Astrocyte (in vitro differentiated cells and primary cell): ENCODE measurements at regions not wholly inside any gene's neighbourhood (a gene's known extent, or its start where the extent isn't known, plus 50 kb on each side); places are given as distances from the start of the nearest gene placed in this dataset.

Experiments used
- DNase-seq: peaks from one replicate; pipeline ENCODE4 v3.0.0-alpha.2; 2010; ENCODE audit warnings: low read depth
- FAIRE-seq: peaks from 2 replicates; lab custom pipeline; 2011; peaks lifted over from hg19 to GRCh38; lab: Jason Lieb, UNC
- H2AFZ ChIP-seq: 2 replicates; pipeline ENCODE4 v1.6.0; 2012; ENCODE audit warnings: low read depth, low read length, inconsistent platforms
- H3K27ac ChIP-seq: 2 replicates; pipeline ENCODE4 v1.5.1; 2011; ENCODE audit warnings: low read depth, low read length, inconsistent platforms
- H3K27me3 ChIP-seq: 2 replicates; pipeline ENCODE4 v1.6.0; 2011; ENCODE audit warnings: low read length, inconsistent platforms; ENCODE audit not compliant: insufficient read depth
- H3K36me3 ChIP-seq: 2 replicates; pipeline ENCODE4 v1.5.1; 2011; ENCODE audit warnings: low read length, inconsistent platforms; ENCODE audit not compliant: insufficient read depth
- H3K4me1 ChIP-seq: 2 replicates; pipeline ENCODE4 v1.5.1; 2011; ENCODE audit warnings: low read length, inconsistent platforms; ENCODE audit not compliant: insufficient read depth
- H3K4me2 ChIP-seq: 2 replicates; pipeline ENCODE4 v1.6.0; 2012; ENCODE audit warnings: low read length, inconsistent platforms
- H3K4me3 ChIP-seq: 2 replicates; pipeline ENCODE4 v1.5.1; 2011; ENCODE audit warnings: low read depth, mild to moderate bottlenecking, low read length, inconsistent platforms; ENCODE audit not compliant: insufficient read depth
- H3K79me2 ChIP-seq: 2 replicates; pipeline ENCODE4 v1.6.0; 2012; ENCODE audit warnings: mild to moderate bottlenecking, low read length, inconsistent platforms; ENCODE audit not compliant: insufficient read depth
- H3K9ac ChIP-seq: 2 replicates; pipeline ENCODE4 v1.6.0; 2012; ENCODE audit warnings: mild to moderate bottlenecking, low read length, inconsistent platforms
- H3K9me3 ChIP-seq: 2 replicates; pipeline ENCODE4 v1.5.1; 2012; ENCODE audit warnings: low read depth, mild to moderate bottlenecking, low read length, inconsistent platforms; ENCODE audit not compliant: insufficient read depth
- H4K20me1 ChIP-seq: 2 replicates; pipeline ENCODE4 v1.6.0; 2012; ENCODE audit warnings: low read length, inconsistent platforms; ENCODE audit not compliant: insufficient read depth
- H3K27ac Mint-ChIP-seq: one replicate; pipeline ENCODE4 v1.8.0; 2021; ENCODE audit warnings: mild to moderate bottlenecking, mixed read lengths; ENCODE audit not compliant: unreplicated experiment
- H3K27me3 Mint-ChIP-seq: one replicate; pipeline ENCODE4 v1.8.0; 2021; ENCODE audit warnings: low read depth, mixed read lengths; ENCODE audit not compliant: unreplicated experiment
- H3K36me3 Mint-ChIP-seq: one replicate; pipeline ENCODE4 v1.8.0; 2021; ENCODE audit warnings: low read depth, mixed read lengths; ENCODE audit not compliant: unreplicated experiment
- H3K4me1 Mint-ChIP-seq: one replicate; pipeline ENCODE4 v1.8.0; 2021; ENCODE audit warnings: low read depth, mixed read lengths; ENCODE audit not compliant: unreplicated experiment
- H3K4me3 Mint-ChIP-seq: one replicate; pipeline ENCODE4 v1.8.0; 2021; ENCODE audit warnings: mild to moderate bottlenecking, moderate library complexity, mixed read lengths; ENCODE audit not compliant: unreplicated experiment
- H3K9me3 Mint-ChIP-seq: one replicate; pipeline ENCODE4 v1.8.0; 2021; ENCODE audit warnings: mild to moderate bottlenecking, mixed read lengths; ENCODE audit not compliant: unreplicated experiment
- CTCF ChIP-seq: IDR thresholded peaks from 2 replicates; pipeline ENCODE4 v1.5.1; 2011; ENCODE audit warnings: low read depth, mild to moderate bottlenecking, inconsistent platforms, low read length, moderate library complexity; ENCODE audit not compliant: insufficient read depth
- EZH2 ChIP-seq: IDR thresholded peaks from 2 replicates; pipeline ENCODE4 v1.6.1; 2012; ENCODE audit warnings: mild to moderate bottlenecking, low read length, inconsistent platforms; ENCODE audit not compliant: insufficient read depth

GRCh38 chr4:38559374-38559773, 104.6 kb upstream of the KLF3 start:
- Histone ChIP-seq H3K9me3 (peaks cover 3% of the 10 kb centered on the region), H4K20me1 (no peaks in the 10 kb centered on the region), H3K9ac (no peak overlapping the region), H3K4me1 (no peaks in the 10 kb centered on the region), H3K27me3 (no peaks in the 10 kb centered on the region), H3K36me3 (no peaks in the 10 kb centered on the region), H3K27ac (no peak overlapping the region), H2AFZ (no peak overlapping the region), H3K79me2 (no peaks in the 10 kb centered on the region), H3K4me3 (no peak overlapping the region), H3K4me2 (no peak overlapping the region)
- DNase-seq: no peak
- Mint-ChIP-seq H3K4me1 (no peaks in the 10 kb centered on the region), H3K27me3 (peaks cover 2% of the 10 kb centered on the region), H3K4me3 (no peak overlapping the region), H3K36me3 (no peaks in the 10 kb centered on the region), H3K9me3 (peaks cover 13% of the 10 kb centered on the region), H3K27ac (no peak overlapping the region)
- FAIRE-seq: no peak
- no peak for TF ChIP-seq EZH2

DNA sequence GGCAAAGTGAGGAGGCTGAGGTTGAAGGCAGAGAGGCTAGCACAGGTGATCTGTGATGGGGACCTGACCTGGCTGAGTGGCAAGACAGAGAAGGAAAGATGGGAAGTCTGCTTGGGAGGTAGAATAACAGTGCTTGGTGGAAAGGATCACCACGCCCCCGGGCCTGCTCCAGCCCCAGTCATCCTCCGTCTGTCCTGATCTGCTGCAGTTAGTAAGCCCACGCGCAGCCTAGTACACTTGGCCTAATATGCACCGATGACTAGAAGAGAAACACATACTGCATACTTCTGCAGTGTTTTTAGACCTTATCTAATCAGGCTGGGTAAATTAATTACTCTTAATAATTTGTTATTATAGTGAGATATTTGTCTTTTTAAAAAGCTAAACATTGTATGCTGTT, 103.7 kb upstream of the KLF3 start:
- TF ChIP-seq EZH2: no peak
- no peak for TF ChIP-seq CTCF
- H3K4me3 Mint-ChIP-seq: no peak overlapping the region
- Histone ChIP-seq H3K36me3 (no peaks in the 10 kb centered on the region), H4K20me1 (no peaks in the 10 kb centered on the region), H3K4me2 (no peak overlapping the region), H2AFZ (no peak overlapping the region), H3K9me3 (peaks cover 3% of the 10 kb centered on the region), H3K27me3 (no peaks in the 10 kb centered on the region), H3K79me2 (no peaks in the 10 kb centered on the region), H3K4me3 (no peak overlapping the region), H3K27ac (no peak overlapping the region), H3K4me1 (peaks cover 5% of the 10 kb centered on the region), H3K9ac (no peak overlapping the region)
- no peaks in the 10 kb centered on the region for H3K36me3 Mint-ChIP-seq
- H3K4me1 Mint-ChIP-seq: no peaks in the 10 kb centered on the region
- no peak for DNase-seq
- peaks cover 2% of the 10 kb centered on the region for H3K27me3 Mint-ChIP-seq
- no peak for FAIRE-seq
- H3K27ac Mint-ChIP-seq: no peak overlapping the region
- H3K9me3 Mint-ChIP-seq: peaks cover 9% of the 10 kb centered on the region

- Histone ChIP-seq H3K4me2 (no peak overlapping the region), H3K27ac (no peak overlapping the region), H3K79me2 (no peaks in the 10 kb centered on the region), H3K9me3 (peaks cover 3% of the 10 kb centered on the region), H2AFZ (no peak overlapping the region), H3K27me3 (no peaks in the 10 kb centered on the region), H3K4me3 (no peak overlapping the region), H3K4me1 (peaks cover 9% of the 10 kb centered on the region), H3K36me3 (no peaks in the 10 kb centered on the region), H3K9ac (no peak overlapping the region), H4K20me1 (no peaks in the 10 kb centered on the region)
- no peak overlapping the region for H3K27ac Mint-ChIP-seq
- H3K4me3 Mint-ChIP-seq: no peak overlapping the region
- peaks cover 3% of the 10 kb centered on the region for H3K9me3 Mint-ChIP-seq
- no peak for FAIRE-seq
- no peaks in the 10 kb centered on the region for H3K4me1 Mint-ChIP-seq
- DNase-seq: no peak
- TF ChIP-seq EZH2: no peak
- TF ChIP-seq CTCF: no peak
- H3K27me3 Mint-ChIP-seq: peaks cover 1% of the 10 kb centered on the region
- no peaks in the 10 kb centered on the region for H3K36me3 Mint-ChIP-seq
Observed at GRCh38 chr4:38560768-38561558, 103.0 kb upstream of the KLF3 start.
